ENCODE measurements at regions not wholly inside any gene's neighbourhood (a gene's known extent, or its start where the extent isn't known, plus 50 kb on each side); places are given as distances from the start of the nearest gene placed in this dataset.

DNA sequence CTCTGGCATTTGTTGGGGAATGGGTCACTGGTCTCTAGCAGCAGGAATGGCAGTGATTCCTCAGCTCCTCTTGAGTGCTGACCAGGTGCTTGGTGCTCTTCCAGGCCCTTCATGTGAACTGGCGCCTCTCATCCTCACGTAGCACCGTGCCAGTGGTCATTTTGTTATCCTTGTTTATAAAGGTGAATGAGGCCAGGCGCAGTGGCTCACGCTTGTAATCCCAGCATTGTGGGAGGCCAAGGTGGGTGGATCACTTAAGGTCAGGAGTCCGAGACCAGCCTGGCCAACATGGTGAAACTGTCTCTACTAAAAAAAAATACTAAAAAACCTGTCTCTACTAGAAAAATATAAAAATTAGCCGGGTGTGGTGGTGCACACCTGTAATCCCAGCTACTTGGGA lies 301.3 kb downstream of the QKI start:
- TF ChIP-seq, protein P1, sequence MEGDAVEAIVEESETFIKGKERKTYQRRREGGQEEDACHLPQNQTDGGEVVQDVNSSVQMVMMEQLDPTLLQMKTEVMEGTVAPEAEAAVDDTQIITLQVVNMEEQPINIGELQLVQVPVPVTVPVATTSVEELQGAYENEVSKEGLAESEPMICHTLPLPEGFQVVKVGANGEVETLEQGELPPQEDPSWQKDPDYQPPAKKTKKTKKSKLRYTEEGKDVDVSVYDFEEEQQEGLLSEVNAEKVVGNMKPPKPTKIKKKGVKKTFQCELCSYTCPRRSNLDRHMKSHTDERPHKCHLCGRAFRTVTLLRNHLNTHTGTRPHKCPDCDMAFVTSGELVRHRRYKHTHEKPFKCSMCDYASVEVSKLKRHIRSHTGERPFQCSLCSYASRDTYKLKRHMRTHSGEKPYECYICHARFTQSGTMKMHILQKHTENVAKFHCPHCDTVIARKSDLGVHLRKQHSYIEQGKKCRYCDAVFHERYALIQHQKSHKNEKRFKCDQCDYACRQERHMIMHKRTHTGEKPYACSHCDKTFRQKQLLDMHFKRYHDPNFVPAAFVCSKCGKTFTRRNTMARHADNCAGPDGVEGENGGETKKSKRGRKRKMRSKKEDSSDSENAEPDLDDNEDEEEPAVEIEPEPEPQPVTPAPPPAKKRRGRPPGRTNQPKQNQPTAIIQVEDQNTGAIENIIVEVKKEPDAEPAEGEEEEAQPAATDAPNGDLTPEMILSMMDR (IDR thresholded peaks at IDR 0.05; ENCODE audit: insufficient read depth, missing control alignments): no peak
- FAIRE-seq: no peak
- DNase-seq (ENCODE audit: insufficient read length, low spot score): no peak

DNA sequence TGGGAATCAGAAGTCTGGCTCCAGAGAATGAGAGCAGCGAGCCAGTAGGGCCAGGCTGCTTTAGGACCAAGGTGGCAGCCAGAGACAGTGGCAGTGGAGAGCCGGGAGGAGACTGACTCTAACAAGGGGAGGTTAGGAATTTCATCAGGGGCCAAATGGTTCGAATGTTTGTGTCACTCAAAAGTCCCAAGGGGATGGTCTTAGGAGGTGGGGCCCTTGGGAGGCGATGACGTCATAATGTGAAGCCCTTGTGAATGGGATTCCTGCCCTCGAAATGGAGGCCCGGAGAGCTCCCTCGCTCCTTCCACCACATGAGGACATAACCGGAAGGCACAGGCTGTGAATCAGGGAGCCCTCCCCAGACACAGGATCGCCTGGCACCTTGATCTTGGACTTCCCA lies 299.7 kb downstream of the QKI start:
- TF ChIP-seq, protein P1 (IDR thresholded peaks at IDR 0.05; ENCODE audit: insufficient read depth, missing control alignments): no peak
- FAIRE-seq: no peak
- DNase-seq (ENCODE audit: insufficient read length, low spot score): no peak

GRCh38 chr6:163712981-163713380 lies 298.5 kb downstream of the QKI start:
- DNase-seq (ENCODE audit: insufficient read length, low spot score) (no peak), FAIRE-seq (no peak)
- TF ChIP-seq, protein P1 (IDR thresholded peaks at IDR 0.05; ENCODE audit: insufficient read depth, missing control alignments): no peak

GRCh38 chr6:163712566-163712961 lies 298.0 kb downstream of the QKI start:
- no peak for DNase-seq (ENCODE audit: insufficient read length, low spot score)
- FAIRE-seq: no peak
- TF ChIP-seq, protein P1 (IDR thresholded peaks at IDR 0.05; ENCODE audit: insufficient read depth, missing control alignments): no peak

GRCh38 chr6:163711615-163712565 lies 297.4 kb downstream of the QKI start:
- TF ChIP-seq, protein P1 (IDR thresholded peaks at IDR 0.05; ENCODE audit: insufficient read depth, missing control alignments): no peak
- FAIRE-seq: no peak

DNA sequence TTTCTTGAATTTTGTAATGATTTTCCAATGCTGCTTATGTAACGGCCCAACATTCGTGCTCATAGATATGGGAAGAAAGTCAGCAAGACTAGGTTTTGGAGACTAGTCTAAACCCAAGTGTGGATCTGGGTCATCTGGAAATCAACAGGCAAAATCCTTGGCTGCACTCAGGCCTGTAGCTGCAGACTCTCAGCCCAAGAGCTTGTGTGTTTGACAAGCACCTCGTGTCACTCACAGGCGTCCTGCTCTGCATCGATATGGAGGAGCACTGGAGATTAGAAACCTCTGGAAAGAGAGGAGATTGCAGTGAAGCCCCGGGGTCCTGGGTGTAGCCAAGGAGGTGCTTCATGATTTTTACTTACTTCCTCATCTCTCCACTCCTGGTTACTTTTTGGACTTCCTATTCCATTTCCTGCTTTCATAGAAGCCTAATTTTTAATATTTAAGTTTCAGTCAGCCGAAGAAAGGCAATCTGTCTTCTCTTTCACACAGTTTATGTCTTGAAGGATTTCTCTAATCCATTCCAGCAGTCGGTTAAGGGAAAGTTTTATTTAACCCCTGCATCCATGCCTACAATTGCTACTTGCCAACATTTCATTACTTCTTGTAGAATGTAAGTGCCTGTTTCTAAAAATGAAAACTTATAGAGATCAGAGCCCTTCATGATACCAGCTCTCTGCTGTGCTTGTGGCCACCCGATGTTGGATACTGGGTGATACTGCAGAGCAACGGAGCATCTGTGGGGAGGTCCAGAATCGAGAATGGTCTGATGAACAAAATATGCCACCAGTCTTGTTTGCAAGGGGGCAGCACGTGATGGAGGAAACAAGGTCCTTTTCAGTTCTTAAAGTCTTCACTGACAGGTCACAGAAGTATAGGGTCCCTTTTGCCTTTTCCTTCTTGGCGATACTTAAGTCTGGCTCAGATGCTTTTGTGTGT lies 296.3 kb downstream of the QKI start:
- TF ChIP-seq, protein P1 (IDR thresholded peaks at IDR 0.05; ENCODE audit: insufficient read depth, missing control alignments): no peak
- FAIRE-seq (no peak), DNase-seq (ENCODE audit: insufficient read length, low spot score) (no peak)

More at GRCh38 chr6:163711615-163712565, 297.4 kb downstream of the QKI start:
- no peak for DNase-seq (ENCODE audit: insufficient read length, low spot score)
